ENCODE measurements at regions not wholly inside any gene's neighbourhood (a gene's known extent, or its start where the extent isn't known, plus 50 kb on each side); places are given as distances from the start of the nearest gene placed in this dataset.
"Not testable (repeated sequence)": the region's sequence is repeated elsewhere in the genome, so short reads cannot be mapped to it uniquely, and the experiment has no call there.

DNA sequence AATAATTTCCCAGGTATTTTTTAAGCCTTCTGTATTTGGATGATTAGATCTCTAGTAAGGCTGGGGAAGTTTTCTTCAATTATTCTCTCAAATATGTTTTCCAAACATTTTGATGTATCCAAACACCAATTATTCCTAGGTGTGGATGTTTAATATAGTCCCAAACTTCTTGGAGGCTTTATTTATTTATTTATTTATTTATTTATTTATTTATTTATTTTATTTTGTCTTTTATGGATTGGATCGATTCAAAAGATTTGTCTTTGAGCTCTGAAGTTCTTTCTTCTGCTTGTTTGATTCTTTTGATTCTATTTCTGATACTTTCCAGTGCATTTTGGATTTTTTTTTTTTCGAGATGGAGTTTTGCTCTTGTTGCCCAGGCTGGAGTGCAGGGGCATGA is 2267.9 kb upstream of the RAG2 start:
- no peak for DNase-seq

DNA sequence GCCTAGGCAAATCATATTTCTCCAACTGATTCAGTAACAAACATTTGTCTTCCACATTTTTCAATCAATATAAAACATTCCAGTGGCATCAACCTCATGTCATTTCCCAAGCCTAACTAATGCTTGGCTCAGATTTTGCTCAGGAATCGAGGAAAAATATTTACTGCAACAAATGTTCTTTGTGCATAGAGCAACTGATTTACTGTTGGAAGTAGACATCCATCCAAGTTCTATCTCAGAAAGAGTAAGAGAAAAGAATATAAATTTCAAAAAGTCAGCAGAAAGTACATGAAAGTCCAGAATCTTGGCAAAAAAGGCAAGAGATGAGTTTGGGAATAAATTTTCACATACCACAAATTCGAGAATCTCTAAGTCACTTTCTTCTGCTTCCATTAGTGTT is 2245.0 kb upstream of the RAG2 start:
- no peak for DNase-seq

DNA sequence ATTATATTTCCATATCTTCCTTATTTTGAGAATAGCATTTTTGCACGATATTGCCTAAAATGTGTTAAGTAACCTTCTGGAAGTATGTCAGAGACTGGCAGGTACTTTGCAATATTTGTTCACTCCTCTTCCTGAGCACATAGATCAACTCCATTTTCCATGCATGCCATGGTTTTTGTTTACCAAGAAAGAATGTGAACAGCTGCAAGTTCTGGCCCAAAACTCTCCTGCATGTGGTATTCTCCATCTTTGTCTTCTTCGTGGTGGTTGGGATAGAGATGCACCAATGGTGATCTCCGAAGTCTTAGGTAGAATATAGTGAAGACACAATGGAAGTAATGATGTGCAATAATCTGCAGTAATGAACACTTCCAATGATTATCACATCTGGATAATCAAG is 2241.0 kb upstream of the RAG2 start:
- no peak for DNase-seq

DNA sequence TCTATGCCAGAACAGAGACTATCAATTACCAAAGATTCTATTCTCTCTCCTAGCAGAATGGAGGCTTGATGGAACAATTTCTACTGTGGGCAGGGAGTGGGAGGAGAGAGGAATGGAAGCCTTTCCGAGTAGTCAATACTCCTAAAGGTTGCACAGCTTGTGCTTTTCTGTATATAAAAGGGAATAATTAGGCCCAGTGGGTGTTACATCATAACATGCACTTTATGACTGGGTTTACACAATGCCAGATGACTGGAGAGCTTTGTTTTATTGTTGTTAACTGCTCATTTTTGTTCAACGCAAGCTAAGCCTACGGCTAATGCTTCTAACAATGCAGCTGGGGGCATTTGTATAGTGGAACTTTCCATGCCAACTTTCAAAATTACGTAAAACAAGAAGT is 2237.9 kb upstream of the RAG2 start:
- no peak for DNase-seq

DNA sequence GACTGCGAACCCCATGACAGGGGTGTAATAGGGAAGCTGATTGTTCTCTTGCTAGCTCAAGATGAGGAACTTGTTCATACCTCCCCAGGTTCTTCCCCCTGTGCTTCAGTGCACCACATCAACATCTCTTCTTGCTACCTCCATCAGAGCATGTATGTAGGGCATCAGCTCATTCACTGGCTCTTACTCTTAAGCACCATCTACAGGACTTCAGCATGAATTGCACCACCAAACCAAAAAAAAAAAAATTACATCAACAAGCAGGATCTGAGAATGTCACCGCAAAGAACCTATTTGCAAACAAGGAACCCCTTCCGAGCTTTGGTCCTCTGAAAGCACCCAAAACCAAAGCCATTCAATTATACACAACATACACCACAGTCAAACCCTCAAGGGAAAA is 2226.5 kb upstream of the RAG2 start:
- no peak for DNase-seq

DNA sequence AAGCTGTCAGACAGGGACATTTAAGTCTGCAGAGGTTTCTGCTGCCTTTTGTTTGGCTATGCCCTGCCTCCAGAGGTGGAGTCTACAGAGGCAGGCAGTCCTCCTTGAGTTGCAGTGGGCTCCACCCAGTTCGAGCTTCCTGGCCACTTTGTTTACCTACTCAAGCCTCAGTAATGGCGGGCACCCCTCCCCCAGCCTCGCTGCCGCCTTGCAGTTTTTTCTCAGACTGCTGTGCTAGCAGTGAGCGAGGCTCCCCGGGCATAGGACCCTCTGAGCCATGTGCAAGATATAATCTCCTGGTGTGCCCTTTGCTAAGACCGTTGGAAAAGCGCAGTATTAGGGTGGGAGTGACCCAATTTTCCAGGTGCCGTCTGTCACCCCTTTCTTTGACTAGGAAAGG is 2223.8 kb upstream of the RAG2 start:
- DNase-seq: not testable (repeated sequence)

DNA sequence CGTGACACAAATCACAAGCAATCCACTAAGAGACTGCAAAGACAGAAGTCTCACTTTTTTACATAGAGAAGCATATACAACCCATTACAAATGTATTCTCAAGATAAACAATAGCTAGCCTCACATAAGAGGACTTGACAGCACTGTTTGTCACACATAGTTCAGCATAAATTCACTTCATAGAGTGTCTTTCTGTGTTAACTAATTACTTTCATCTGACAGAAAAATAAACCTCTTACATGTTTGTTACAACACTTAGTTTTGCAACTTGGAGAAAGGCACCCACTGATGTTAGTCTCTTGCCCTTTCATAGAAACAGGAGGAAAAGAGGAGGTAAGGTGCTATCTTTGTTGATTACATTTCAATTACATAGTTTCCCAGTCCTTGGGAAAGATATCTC is 2221.9 kb upstream of the RAG2 start:
- DNase-seq: no peak

DNA sequence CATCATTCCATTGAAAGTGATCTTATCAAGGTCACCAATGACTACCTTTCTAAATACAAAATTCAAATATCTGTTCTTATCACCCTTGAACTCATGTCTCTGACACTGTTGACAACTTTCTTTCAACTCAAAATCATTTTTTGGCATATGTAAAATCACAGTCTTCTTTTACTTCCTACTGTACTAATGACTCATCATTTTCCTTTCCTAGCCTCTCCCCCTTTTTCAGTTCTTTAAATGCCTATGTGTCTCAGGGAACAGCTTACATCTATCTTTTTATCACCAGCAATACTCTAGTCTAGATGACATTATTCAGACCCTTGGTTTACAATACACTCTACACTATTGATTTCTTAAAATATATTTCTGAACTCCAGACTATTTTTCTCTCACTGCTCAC is 2220.7 kb upstream of the RAG2 start:
- DNase-seq: no peak

DNA sequence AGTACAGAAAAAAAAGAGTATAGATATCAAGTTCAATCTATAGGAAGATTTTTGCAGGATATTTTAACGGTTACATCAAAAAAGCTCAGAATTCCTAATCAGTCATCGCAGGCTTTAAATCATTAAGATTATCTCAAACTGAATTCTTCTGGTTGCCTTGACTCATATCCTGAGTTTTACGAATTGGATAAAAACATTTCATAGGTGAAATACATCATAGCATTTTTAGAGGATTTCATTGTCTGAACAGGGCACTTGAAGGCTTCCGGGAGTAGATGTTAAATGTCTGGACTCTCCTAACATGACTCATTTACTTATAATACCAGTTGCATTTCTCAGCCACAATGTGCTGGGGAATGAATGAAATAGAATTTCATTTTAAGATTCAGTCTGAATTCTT is 2216.6 kb upstream of the RAG2 start:
- no peak for DNase-seq

DNA sequence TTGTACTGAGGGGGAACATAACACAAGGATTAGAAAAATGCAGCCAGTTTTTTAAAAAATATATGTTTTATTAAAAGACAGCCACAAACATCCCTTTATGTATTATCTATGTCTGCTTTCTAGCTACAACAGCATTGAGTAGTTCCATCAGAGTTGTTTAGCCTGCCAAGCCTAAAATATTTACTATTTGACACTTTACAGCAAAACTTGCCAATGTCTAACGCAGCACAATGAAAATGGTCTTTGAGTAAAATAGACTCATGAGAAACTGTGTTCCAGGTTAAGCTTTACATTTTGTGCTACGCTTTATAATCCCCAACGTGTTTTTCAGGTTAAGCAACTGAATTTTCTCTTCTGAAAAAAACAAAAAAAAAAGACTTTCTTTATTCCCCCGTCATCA is 2211.5 kb upstream of the RAG2 start:
- DNase-seq: no peak

DNA sequence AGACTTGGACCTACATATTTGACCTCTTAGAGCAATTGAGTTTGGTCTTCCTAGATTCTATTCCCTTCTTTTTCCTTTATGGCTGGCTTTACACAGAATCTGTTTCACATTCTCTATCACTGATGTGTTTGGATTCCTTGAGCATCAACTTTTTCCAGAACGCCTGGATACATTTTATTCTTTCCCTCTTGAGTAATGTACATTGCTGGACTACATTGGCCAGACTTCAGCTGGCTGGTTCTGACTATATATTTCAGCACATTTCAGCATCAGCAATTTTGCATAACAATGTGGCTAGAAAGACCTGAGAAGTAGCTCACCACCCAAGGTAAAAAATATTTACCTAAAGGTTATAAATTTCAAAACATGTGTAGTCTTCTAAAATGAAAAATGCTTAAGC is 2198.2 kb upstream of the RAG2 start:
- no peak for DNase-seq

DNA sequence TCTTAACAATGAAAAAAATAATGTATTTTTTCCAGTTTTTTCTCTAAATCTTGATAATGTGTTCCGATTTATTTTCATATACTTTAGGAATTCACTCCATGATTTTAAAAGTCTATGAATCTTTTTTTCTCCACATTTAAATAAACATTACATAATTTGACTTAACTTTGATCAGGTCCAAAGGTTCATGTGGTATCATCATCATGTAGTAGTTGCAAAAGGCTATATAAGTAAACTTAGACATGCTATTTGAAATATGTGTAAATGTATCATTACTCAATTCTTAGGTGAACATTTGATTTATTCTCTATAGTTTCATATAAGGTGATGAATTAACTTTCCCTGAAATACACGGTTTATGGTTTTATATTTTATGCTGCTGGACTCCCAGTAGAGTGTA is 2197.0 kb upstream of the RAG2 start:
- DNase-seq: no peak

DNA sequence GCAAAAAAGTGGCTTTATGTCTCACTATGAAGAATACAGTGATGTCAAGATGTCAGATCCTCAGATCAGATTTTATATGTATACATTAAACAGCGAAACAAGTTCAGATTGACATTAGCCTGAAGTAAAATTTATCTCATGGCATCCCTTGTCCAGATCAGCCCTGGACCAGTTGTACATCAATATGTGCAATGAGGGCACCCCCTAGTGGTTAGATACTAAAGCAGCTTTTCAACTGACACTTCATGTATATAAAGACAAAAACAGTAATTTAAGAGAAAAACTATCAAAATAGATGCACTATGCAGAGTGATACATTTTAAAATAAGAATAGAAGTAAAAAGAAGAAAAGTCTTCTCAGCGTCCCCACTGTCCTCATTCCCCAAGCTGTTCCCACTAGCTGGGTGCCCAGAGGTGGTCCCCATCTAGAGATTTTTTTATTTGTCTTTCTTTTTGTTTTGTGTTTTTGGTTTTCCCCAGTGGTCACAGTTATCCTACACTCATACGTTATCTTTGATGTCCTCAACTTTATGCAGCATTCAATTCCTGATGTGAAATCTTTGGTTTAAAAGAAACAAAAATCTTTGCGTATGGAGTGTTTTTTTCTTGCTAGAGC is 2193.4 kb upstream of the RAG2 start:
- DNase-seq: peak; percentile 32

DNA sequence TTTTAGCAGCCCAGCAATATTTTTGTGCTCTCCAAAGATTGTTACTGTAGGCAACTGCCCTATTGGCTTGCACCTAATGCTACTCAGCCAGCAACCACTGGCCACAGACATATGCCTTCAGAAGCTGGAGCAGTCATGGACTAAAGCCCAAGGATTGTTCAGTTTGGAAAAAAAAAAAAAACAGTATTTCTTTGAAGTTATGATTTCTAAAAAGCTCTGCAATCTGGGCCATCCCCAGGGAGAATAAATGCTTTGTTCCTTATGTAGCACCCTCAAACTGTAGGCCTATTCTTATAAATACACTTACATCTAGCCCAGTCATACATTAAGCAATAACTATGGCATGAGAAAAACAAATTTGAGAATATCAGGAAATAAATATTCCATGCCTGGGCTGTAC is 2190.5 kb upstream of the RAG2 start:
- no peak for DNase-seq

DNA sequence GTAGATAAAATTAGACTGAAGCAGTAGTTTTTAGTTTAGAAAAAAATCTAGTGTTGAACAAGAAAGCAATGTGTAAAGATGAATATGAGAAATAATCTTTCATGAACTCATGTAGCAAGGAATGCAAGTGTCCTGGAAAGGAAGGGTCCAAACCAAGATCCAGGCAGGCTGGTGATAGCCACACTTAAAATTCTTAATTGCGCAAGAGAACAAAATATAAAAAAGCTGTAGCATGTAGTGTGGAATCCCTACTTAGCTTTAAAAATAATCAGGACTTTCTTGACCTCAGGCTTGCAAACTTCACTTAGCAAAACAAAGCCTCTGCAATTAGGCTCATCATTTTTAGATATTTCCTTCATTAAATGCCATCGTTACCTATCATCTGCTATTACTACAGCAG is 2186.1 kb upstream of the RAG2 start:
- no peak for DNase-seq

DNA sequence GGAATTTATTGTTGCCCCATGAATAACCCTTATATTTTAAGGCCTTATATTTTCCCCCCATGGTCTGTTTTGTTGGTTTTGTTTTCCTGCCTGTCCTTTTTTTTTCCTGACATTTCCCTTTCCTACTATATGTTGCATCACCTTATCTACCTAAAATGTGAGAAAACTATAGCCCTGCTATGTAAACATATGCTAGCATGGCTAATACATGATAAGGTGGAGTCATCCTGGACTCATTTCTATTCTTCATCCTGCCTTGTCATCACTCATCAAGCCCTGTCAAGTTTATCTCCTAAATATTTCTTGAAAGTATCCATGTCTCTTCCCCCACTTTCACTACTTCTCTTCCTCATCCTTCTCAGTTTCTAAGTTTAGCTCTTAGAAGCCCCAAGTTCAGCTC is 2168.8 kb upstream of the RAG2 start:
- DNase-seq: no peak

DNA sequence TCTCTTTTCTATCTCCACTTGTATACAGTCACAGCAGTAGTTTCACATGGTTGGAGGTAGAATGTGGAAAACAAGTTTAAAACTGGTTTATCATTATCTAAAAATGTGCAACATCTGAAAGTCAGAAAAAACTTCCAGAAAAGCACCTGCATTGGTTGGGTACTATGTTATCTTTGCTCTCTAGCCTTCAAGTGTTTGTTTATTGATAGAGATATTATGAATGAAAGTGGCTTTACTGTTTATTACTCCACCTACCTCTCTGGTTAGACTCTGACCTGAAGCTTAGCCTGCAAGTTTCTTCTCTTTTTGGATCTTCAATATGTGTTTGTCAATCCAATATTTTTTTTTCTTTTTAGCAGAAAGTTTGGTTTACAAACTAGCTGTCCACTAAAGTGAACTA is 2161.4 kb upstream of the RAG2 start:
- DNase-seq: no peak

DNA sequence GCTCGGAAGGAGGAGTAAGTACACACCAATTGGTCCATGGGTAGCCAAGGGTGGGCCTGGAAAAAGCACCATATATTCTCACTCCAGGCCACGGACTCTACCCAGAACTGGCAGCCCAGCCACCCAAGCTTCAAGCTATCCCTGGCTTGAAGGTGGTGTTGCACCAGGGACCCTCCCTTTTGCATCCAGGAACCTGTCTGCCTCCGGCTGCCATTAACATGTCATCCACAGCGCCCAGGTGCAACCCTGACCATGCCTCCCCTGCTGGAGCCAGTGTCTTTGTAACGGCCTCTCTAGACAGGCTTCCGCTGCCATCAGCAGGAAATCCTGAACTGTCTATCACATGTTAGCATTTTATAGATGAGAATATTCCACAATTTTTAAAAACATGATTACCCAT is 2158.5 kb upstream of the RAG2 start:
- no peak for DNase-seq

DNA sequence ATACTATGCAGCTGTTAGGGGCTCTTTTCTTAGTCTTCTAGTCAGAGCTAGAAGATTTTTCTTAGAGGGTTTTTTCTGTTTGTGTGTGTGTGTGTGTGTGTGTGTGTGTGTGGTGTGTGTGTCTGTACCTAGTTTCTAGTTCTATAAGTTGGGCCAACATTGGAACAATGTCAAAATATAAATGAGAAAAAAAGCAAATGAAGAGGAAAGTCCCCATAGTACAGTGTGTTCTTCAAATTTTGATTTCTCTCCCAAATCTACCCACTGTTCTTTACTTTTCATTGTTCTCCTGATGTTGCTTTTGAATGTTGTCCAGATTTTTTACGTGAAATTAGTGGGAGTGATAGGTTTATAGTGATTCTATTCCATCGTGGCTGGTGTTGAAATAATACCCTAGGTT is 2153.4 kb upstream of the RAG2 start:
- DNase-seq: no peak

DNA sequence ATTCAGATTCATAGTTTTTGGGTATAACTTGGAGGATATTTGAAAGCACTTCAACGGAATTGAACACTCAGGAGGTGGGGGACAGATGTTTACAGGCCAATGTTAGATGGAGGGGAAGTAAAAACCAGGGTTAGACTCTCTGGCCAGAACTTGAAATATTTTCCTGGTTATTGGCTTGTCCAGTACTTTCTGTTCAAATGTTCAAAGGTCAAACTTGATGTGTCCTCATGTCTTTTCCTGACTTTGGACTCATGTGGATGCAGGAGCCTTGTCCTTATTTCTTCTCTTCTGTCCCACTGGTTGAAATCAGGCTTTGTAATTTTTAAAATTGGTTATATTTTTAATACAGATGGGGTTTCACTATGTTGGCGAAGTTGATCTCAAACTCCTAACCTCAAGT is 2148.5 kb upstream of the RAG2 start:
- not testable (repeated sequence) for DNase-seq

DNA sequence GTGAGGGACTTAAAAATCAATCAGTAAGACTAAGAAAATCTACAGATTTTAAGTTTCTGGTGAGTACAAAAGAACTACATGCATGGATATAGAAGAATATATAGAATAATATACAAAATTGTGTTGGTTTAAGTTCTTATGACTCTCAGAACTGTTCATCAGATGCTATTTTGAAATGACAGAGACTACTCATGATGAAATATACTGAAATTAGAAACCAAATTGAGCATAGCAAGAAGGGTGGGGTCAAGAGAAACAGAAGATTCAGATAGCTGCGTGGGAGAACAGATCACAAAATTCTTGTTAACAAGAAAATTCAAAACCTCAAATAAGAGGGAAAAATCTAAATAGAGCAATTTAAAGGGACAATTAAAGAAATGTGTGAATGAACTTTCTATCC is 2125.3 kb upstream of the RAG2 start:
- no peak for DNase-seq

DNA sequence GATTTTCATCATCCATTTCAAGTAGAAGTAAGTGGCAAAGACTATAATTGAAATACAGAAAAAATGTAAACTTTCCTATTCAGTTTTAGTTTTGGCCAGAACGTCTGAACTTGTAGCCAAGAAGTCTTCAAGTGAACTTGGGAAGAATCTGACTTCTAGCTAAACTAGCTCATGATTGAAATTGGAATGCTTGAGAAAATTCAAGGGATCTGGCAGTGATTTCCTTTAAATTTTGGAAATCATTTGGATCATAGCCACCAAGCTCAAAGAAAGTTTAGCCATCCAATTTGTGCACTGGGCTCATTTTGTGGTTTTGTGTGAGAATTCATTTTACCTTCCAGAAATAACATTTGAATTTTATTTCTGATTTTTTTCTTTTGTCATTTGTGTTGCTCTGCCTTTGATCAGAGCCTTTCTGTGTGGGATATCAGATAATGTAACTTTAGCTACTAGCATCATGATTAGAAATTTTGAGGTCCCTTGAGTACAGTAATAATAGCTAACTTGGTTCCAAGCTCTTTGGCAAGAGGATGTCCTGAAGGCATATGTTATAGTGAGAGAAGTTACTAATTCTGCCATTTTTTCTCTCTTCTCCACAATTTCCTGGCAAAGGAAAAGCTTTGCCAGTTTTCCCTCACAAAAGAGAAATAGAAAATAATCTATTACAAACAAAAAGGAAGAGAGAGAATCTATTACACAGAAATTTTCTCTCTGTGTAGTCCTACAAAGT is 2123.7 kb upstream of the RAG2 start:
- no peak for DNase-seq

DNA sequence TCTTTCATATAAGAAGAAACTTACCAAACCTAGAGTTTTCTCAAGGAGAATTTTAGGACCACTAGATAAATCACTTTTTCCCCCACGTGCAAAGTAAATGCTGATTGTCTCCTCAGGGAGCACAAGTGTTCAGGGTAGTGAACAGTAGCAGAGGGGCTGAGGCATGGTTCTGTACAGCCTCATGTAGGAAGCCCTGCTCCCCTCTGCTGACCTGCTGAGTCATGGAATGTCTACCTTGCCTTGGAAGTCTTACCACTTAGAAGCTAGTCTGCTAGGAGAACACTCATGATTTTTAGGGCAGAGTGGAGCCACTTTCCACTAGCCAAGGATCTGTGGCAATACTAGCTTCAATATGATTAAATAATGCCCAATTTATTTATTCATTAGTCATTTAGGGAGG is 2120.6 kb upstream of the RAG2 start:
- no peak for DNase-seq

DNA sequence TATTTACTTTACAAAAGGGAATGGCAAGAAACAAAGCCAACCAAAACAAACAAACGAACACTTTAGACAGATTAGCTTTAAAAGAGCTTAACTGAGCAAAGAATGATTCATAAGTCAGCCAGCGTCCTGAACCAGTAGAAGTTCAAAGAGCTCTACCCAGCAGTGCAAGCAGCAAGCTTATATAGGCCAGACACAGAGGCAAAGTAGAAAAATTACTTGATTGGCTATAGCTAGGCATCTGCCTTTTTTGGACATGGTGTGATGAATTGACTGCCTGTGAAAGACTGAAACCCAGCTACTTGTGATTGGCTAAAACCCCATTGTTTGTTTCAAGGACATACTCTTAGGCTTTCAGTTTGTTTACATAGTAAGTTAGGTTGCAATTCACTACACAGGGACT is 2120.0 kb upstream of the RAG2 start:
- DNase-seq: no peak

DNA sequence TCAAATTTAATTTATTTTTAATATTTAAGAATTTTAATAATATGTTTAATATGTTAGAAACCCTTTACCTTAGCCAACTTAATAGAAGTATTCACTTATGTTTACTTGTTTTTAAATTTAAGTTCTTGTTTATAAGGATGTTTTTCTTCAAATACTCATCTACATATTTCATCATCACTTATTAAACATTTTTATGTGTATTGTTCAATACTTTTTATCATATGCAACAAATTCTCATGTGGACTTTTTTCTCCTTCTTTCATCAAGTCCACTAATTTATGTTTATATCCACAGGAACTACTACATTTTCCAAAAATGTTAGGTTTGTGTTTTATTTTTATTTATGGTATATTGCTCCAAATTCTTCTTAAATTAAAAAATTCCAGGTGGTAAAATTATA is 2113.1 kb upstream of the RAG2 start:
- DNase-seq: no peak
